ENCODE measurements at regions not wholly inside any gene's neighbourhood (a gene's known extent, or its start where the extent isn't known, plus 50 kb on each side); places are given as distances from the start of the nearest gene placed in this dataset.

- H3K4me3 ChIP-seq, result no peak overlapping the region
- TF ChIP-seq POLR2AphosphoS5 (IDR thresholded peaks at IDR 0.05) (no peak), POLR2A (IDR thresholded peaks at IDR 0.05) (no peak), EP300 (IDR thresholded peaks at IDR 0.05; ENCODE audit: low read depth) (no peak)
- TF ChIP-seq, protein P1, sequence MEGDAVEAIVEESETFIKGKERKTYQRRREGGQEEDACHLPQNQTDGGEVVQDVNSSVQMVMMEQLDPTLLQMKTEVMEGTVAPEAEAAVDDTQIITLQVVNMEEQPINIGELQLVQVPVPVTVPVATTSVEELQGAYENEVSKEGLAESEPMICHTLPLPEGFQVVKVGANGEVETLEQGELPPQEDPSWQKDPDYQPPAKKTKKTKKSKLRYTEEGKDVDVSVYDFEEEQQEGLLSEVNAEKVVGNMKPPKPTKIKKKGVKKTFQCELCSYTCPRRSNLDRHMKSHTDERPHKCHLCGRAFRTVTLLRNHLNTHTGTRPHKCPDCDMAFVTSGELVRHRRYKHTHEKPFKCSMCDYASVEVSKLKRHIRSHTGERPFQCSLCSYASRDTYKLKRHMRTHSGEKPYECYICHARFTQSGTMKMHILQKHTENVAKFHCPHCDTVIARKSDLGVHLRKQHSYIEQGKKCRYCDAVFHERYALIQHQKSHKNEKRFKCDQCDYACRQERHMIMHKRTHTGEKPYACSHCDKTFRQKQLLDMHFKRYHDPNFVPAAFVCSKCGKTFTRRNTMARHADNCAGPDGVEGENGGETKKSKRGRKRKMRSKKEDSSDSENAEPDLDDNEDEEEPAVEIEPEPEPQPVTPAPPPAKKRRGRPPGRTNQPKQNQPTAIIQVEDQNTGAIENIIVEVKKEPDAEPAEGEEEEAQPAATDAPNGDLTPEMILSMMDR (IDR thresholded peaks at IDR 0.05), result no peak
- in situ Hi-C loops (cut with MboI; ENCODE audit: low pct_ligation_motif_present in 1 of 4, low pct_unique_long_range_greater_than_20kb in 1 of 4, low sequenced_read_pairs in 3 of 4) (no loop called here), intact Hi-C loops (cut with DNase I; ENCODE audit: low total_unique reads) (no loop called here)
- H3K9me3 ChIP-seq, result no peaks in the 10 kb centered on the region
- no peak for DNase-seq
- H3K4me1 ChIP-seq, result no peaks in the 10 kb centered on the region
- no peaks in the 10 kb centered on the region for H3K27me3 ChIP-seq
- H3K36me3 ChIP-seq, result no peaks in the 10 kb centered on the region
- no peak overlapping the region for H3K27ac ChIP-seq
- WGBS, 2 donors (ENCODE audit: low coverage in 1 of 2), result 32 to 38% methylated on average over 5 to 6 of the region's 6 CpGs
Measured at GRCh38 chr3:89043406-89043932, 64.0 kb upstream of the EPHA3 start.

- Histone ChIP-seq H3K9me3 (no peaks in the 10 kb centered on the region), H3K4me1 (no peaks in the 10 kb centered on the region), H3K27ac (no peak overlapping the region), H3K4me3 (no peak overlapping the region), H3K27me3 (no peaks in the 10 kb centered on the region), H3K36me3 (no peaks in the 10 kb centered on the region)
- WGBS, 2 donors (ENCODE audit: low coverage in 1 of 2), result 73 to 83% methylated on average over 1 of the region's 1 CpG
- no peak for DNase-seq
- in situ Hi-C loops (cut with MboI; ENCODE audit: low pct_ligation_motif_present in 1 of 4, low pct_unique_long_range_greater_than_20kb in 1 of 4, low sequenced_read_pairs in 3 of 4) (no loop called here), intact Hi-C loops (cut with DNase I; ENCODE audit: low total_unique reads) (no loop called here)
- TF ChIP-seq, protein P1 (IDR thresholded peaks at IDR 0.05), result no peak
- TF ChIP-seq POLR2AphosphoS5 (IDR thresholded peaks at IDR 0.05), result no peak
- TF ChIP-seq EP300 (IDR thresholded peaks at IDR 0.05; ENCODE audit: low read depth), result no peak
- no peak for TF ChIP-seq POLR2A (IDR thresholded peaks at IDR 0.05)
Measured at GRCh38 chr3:89046661-89047060, 60.8 kb upstream of the EPHA3 start.

- intact Hi-C loops (cut with DNase I; ENCODE audit: low total_unique reads), result no loop called here
- Histone ChIP-seq H3K27ac (no peak overlapping the region), H3K4me3 (no peak overlapping the region), H3K4me1 (no peaks in the 10 kb centered on the region), H3K36me3 (no peaks in the 10 kb centered on the region), H3K9me3 (no peaks in the 10 kb centered on the region), H3K27me3 (no peaks in the 10 kb centered on the region)
- no peak for TF ChIP-seq POLR2AphosphoS5 (IDR thresholded peaks at IDR 0.05)
- TF ChIP-seq EP300 (IDR thresholded peaks at IDR 0.05; ENCODE audit: low read depth), result no peak
- TF ChIP-seq, protein P1 (IDR thresholded peaks at IDR 0.05), result no peak
- no peak for TF ChIP-seq POLR2A (IDR thresholded peaks at IDR 0.05)
- in situ Hi-C loops (cut with MboI; ENCODE audit: low pct_ligation_motif_present in 1 of 4, low pct_unique_long_range_greater_than_20kb in 1 of 4, low sequenced_read_pairs in 3 of 4), result no loop called here
- DNase-seq, result no peak
- 60 to 68% methylated on average over 2 of the region's 2 CpGs for WGBS, 2 donors (ENCODE audit: low coverage in 1 of 2)
Measured at GRCh38 chr3:89049119-89049518, 58.3 kb upstream of the EPHA3 start.

DNA sequence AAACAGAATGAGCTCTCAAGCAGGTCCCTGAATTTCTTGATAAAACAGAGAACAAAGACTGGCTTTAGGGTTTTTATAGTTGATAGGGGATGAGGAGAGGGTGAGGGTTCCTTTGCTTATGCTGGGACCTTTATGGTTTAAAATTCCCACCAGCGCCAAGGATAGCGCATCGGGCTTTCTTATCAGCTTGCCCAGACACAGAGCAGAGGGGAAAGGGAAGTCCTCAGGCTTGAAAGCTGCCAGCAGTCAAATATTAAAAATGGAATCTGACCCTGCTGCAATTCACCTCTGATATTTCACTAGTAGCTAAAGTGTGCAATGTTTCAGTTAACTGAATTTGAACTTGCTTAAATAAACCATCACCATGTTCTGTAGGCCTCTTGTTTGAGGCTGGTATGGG is 55.0 kb upstream of the EPHA3 start:
- no peaks in the 10 kb centered on the region for H3K4me1 ChIP-seq
- no peaks in the 10 kb centered on the region for H3K36me3 ChIP-seq
- no peak for DNase-seq
- no peaks in the 10 kb centered on the region for H3K9me3 ChIP-seq
- no peak overlapping the region for H3K4me3 ChIP-seq
- in situ Hi-C loops (cut with MboI; ENCODE audit: low pct_ligation_motif_present in 1 of 4, low pct_unique_long_range_greater_than_20kb in 1 of 4, low sequenced_read_pairs in 3 of 4), result no loop called here
- no peaks in the 10 kb centered on the region for H3K27me3 ChIP-seq
- TF ChIP-seq POLR2A (IDR thresholded peaks at IDR 0.05) (no peak), POLR2AphosphoS5 (IDR thresholded peaks at IDR 0.05) (no peak), EP300 (IDR thresholded peaks at IDR 0.05; ENCODE audit: low read depth) (no peak)
- TF ChIP-seq, protein P1 (IDR thresholded peaks at IDR 0.05), result no peak
- intact Hi-C loops (cut with DNase I; ENCODE audit: low total_unique reads), result no loop called here
- 64% methylated on average over 2 of the region's 3 CpGs; no CpG with 5 or more reads in 1 of the 2 donors for WGBS, 2 donors (ENCODE audit: low coverage in 1 of 2)
- H3K27ac ChIP-seq, result no peak overlapping the region

All from transverse colon (tissue), 4 donors.